HCT116 (cell line): ENCODE measurements at regions not wholly inside any gene's neighbourhood (a gene's known extent, or its start where the extent isn't known, plus 50 kb on each side); places are given as distances from the start of the nearest gene placed in this dataset.

ENCODE experiments used
- CTCF ChIP-seq, 3 experiments: fragments of 200-600 bp in 1 of 3; sonication (generic) in 1 of 3; IDR thresholded peaks in 2 of 3; conservative IDR thresholded peaks in 1 of 3; 2 replicates each; pipeline ENCODE4 v1.5.1; 2012 to 2017; ENCODE audit warnings: low read depth in 2 of 3, low read length in 2 of 3, antibody characterized with exemption in 1 of 3, borderline replicate concordance in 1 of 3, control low read depth in 1 of 3, mild to moderate bottlenecking in 1 of 3, mixed read lengths in 1 of 3, mixed run types in 1 of 3, moderate library complexity in 1 of 3; ENCODE audit not compliant: insufficient read depth in 1 of 3
- EZH2 ChIP-seq: fragments of 200-600 bp; sonication (generic); IDR thresholded peaks from 2 replicates; pipeline ENCODE4 v1.6.1; 2017; ENCODE audit warnings: antibody characterized with exemption, mixed run types
- EZH2phosphoT487 ChIP-seq: fragments of 200-600 bp; IDR thresholded peaks from 2 replicates; pipeline ENCODE4 v1.6.1; 2018; ENCODE audit warnings: antibody characterized with exemption, borderline replicate concordance
- JUND ChIP-seq: IDR thresholded peaks from 2 replicates; pipeline ENCODE4 v1.6.1; 2012
- POLR2A ChIP-seq: IDR thresholded peaks from 2 replicates; pipeline ENCODE4 v1.7.0; 2011; ENCODE audit warnings: borderline replicate concordance; ENCODE audit not compliant: insufficient read depth, insufficient read length; ENCODE audit errors: extremely low read depth
- POLR2AphosphoS5 ChIP-seq: IDR thresholded peaks from 2 replicates; pipeline ENCODE4 v1.6.1; 2011; ENCODE audit warnings: mild to moderate bottlenecking, low read depth, low read length, moderate library complexity
- RAD21 ChIP-seq: IDR thresholded peaks from 2 replicates; pipeline ENCODE4 v1.6.1; 2012; ENCODE audit warnings: low read depth, mild to moderate bottlenecking
- SP1 ChIP-seq: IDR thresholded peaks from 2 replicates; pipeline ENCODE4 v1.6.1; 2012; ENCODE audit warnings: low read depth
- SRF ChIP-seq: IDR thresholded peaks from 2 replicates; pipeline ENCODE4 v1.6.1; 2012; ENCODE audit warnings: low read depth
- TCF7L2 ChIP-seq: IDR thresholded peaks from 2 replicates; pipeline ENCODE4 v1.7.0; 2011; ENCODE audit warnings: borderline replicate concordance, inconsistent platforms; ENCODE audit not compliant: insufficient read depth, insufficient read length; ENCODE audit errors: extremely low read depth
- TF ChIP-seq, protein P1 (sequence below): IDR thresholded peaks from 2 replicates; pipeline ENCODE4 v1.6.1; 2012
- TF ChIP-seq, protein P2 (sequence below): IDR thresholded peaks from 2 replicates; pipeline ENCODE4 v1.6.1; 2011; ENCODE audit warnings: mild to moderate bottlenecking, low read length, moderate library complexity; ENCODE audit not compliant: insufficient replicate concordance; ENCODE audit errors: extremely low read depth

GRCh38 chr3:106239195-106239697 is 370.4 kb upstream of the CBLB start:
- TF ChIP-seq POLR2A (no peak), EZH2phosphoT487 (no peak), CTCF (IDR thresholded peaks at IDR 0.05 in 2 of 3, conservative IDR thresholded peaks at IDR 0.05 in 1 of 3; ENCODE audit: borderline replicate concordance in 1 of 3, insufficient read depth in 1 of 3, low read depth in 2 of 3, low read length in 2 of 3) (no peak), RAD21 (no peak), TCF7L2 (no peak), POLR2AphosphoS5 (no peak), SP1 (no peak), SRF (no peak), EZH2 (no peak), JUND (no peak)
- TF ChIP-seq, protein P1, sequence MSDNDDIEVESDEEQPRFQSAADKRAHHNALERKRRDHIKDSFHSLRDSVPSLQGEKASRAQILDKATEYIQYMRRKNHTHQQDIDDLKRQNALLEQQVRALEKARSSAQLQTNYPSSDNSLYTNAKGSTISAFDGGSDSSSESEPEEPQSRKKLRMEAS: no peak
- TF ChIP-seq, protein P2, sequence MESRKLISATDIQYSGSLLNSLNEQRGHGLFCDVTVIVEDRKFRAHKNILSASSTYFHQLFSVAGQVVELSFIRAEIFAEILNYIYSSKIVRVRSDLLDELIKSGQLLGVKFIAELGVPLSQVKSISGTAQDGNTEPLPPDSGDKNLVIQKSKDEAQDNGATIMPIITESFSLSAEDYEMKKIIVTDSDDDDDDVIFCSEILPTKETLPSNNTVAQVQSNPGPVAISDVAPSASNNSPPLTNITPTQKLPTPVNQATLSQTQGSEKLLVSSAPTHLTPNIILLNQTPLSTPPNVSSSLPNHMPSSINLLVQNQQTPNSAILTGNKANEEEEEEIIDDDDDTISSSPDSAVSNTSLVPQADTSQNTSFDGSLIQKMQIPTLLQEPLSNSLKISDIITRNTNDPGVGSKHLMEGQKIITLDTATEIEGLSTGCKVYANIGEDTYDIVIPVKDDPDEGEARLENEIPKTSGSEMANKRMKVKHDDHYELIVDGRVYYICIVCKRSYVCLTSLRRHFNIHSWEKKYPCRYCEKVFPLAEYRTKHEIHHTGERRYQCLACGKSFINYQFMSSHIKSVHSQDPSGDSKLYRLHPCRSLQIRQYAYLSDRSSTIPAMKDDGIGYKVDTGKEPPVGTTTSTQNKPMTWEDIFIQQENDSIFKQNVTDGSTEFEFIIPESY: no peak
